PC-3 (cell line): ENCODE measurements at regions not wholly inside any gene's neighbourhood (a gene's known extent, or its start where the extent isn't known, plus 50 kb on each side); places are given as distances from the start of the nearest gene placed in this dataset.
A peak's percentile ranks its signal among the peaks of the same experiment; 100 is the strongest.

Source experiments
- ATAC-seq: fragments of 200-7000 bp; cut with Tn5 transposase; 2 replicates; pipeline ENCODE4 v1.9.1; 2020; ENCODE audit warnings: mild to moderate bottlenecking, moderate library complexity
- BruUV-seq: library from RNA; stranded (reverse); fragments of 400-500 nt; replicated peaks from 2 replicates; lab custom pipeline; 2021; lab: Mats Ljungman, UMichigan
- CTCF ChIA-PET: fragments of 300-600 bp; sonication (Branson Sonifier 250); formaldehyde crosslinking; loops from one replicate; lab custom pipeline; 2022; ENCODE audit warnings: antibody characterized with exemption; lab: Charles Lee
- POLR2A ChIA-PET: fragments of 300-600 bp; sonication (Branson Sonifier 250); formaldehyde crosslinking; loops from one replicate; lab custom pipeline; 2022; ENCODE audit warnings: antibody characterized with exemption; ENCODE audit not compliant: unreplicated experiment; lab: Charles Lee
- DNase-seq: peaks from one replicate; pipeline ENCODE4 v3.0.0-alpha.2; 2015
- H2AFZ ChIP-seq: fragments of 300-600 bp; sonication (generic); 2 replicates; pipeline ENCODE4 v1.6.0; 2016; ENCODE audit warnings: antibody characterized with exemption, low read length
- H3F3A ChIP-seq: fragments of 300-600 bp; sonication (generic); one replicate; pipeline ENCODE4 v1.6.0; 2017; ENCODE audit warnings: antibody characterized with exemption, low read length, control low read depth, mild to moderate bottlenecking; ENCODE audit not compliant: unreplicated experiment
- H3K27ac ChIP-seq: fragments of 300-600 bp; sonication (generic); 2 replicates; pipeline ENCODE4 v1.5.1; 2016; ENCODE audit warnings: mild to moderate bottlenecking, low read length
- H3K27me3 ChIP-seq: fragments of 300-600 bp; sonication (generic); 2 replicates; pipeline ENCODE4 v1.6.1; 2016; ENCODE audit warnings: low read length, mixed read lengths
- H3K36me3 ChIP-seq: fragments of 300-600 bp; sonication (generic); 2 replicates; pipeline ENCODE4 v1.6.1; 2016; ENCODE audit warnings: low read depth, mixed run types, low read length, mixed read lengths
- H3K4me1 ChIP-seq: fragments of 300-600 bp; sonication (generic); 2 replicates; pipeline ENCODE4 v1.5.1; 2016; ENCODE audit warnings: low read length; ENCODE audit not compliant: insufficient read depth
- H3K4me2 ChIP-seq: fragments of 300-600 bp; sonication (generic); 2 replicates; pipeline ENCODE4 v1.6.0; 2016; ENCODE audit warnings: low read length
- H3K4me3 ChIP-seq: fragments of 300-600 bp; sonication (generic); 2 replicates; pipeline ENCODE4 v1.5.1; 2016; ENCODE audit warnings: mild to moderate bottlenecking, low read length, mixed read lengths
- H3K79me2 ChIP-seq: fragments of 300-600 bp; sonication (generic); 2 replicates; pipeline ENCODE4 v1.6.1; 2017; ENCODE audit warnings: low read length, mixed read lengths
- H3K9ac ChIP-seq: fragments of 300-600 bp; sonication (generic); 2 replicates; pipeline ENCODE4 v1.6.0; 2016; ENCODE audit warnings: mild to moderate bottlenecking, low read length
- H3K9me2 ChIP-seq: fragments of 300-600 bp; sonication (generic); replicated peaks from 2 replicates; pipeline ENCODE4 v1.6.1; 2016; ENCODE audit warnings: mixed run types, low read length, mixed read lengths
- H3K9me3 ChIP-seq: fragments of 300-600 bp; sonication (generic); 2 replicates; pipeline ENCODE4 v1.6.1; 2016; ENCODE audit warnings: low read length, mixed read lengths
- H4K20me1 ChIP-seq: fragments of 300-600 bp; sonication (generic); 2 replicates; pipeline ENCODE4 v1.6.1; 2016; ENCODE audit warnings: low read length, mixed read lengths
- CTCF ChIP-seq: fragments of 300-600 bp; sonication (generic); conservative IDR thresholded peaks from 2 replicates; pipeline ENCODE4 v1.5.1; 2017; ENCODE audit warnings: antibody characterized with exemption, low read depth, mild to moderate bottlenecking, low read length
- EZH2 ChIP-seq: fragments of 300-600 bp; sonication (generic); IDR thresholded peaks from one replicate; pipeline ENCODE4 v1.6.1; 2017; ENCODE audit warnings: antibody characterized with exemption, mild to moderate bottlenecking, low read length; ENCODE audit not compliant: unreplicated experiment
- EZH2phosphoT487 ChIP-seq: fragments of 300-600 bp; sonication (generic); IDR thresholded peaks from 2 replicates; pipeline ENCODE4 v1.6.1; 2018; ENCODE audit warnings: mild to moderate bottlenecking, antibody characterized with exemption, low read length, borderline replicate concordance
- intact Hi-C: fragments of 100-400 bp; cut with micrococcal nuclease; formaldehyde crosslinking; loops from 2 replicates; pipeline ENCODE4 v1.9.0; 2023

GRCh38 chr6:142697001-142697335 is 248.0 kb downstream of the HIVEP2 start:
- CTCF ChIA-PET: no interaction called here
- peaks cover 32% of the 10 kb centered on the region for H3K4me1 ChIP-seq
- no peaks in the 10 kb centered on the region for H4K20me1 ChIP-seq
- no peaks in the 10 kb centered on the region for H3F3A ChIP-seq
- H3K9me3 ChIP-seq: no peaks in the 10 kb centered on the region
- no peak overlapping the region for H2AFZ ChIP-seq
- TF ChIP-seq EZH2phosphoT487: no peak
- TF ChIP-seq CTCF: no peak
- TF ChIP-seq EZH2: no peak
- no peaks in the 10 kb centered on the region for H3K36me3 ChIP-seq
- H3K4me3 ChIP-seq: no peak overlapping the region
- no peaks in the 10 kb centered on the region for H3K9me2 ChIP-seq
- ATAC-seq (no peak), DNase-seq (no peak)
- intact Hi-C loops: loop anchor here (5.0 to 10.0 kb wide), 5 partner anchors 148 to 640 kb away; no protein-coding TSS in a partner anchor
- POLR2A ChIA-PET: interaction anchor here (0.6 to 0.7 kb wide), 2 partner anchors 233 to 730 kb away, joined by 3 to 7 read pairs; no protein-coding TSS in a partner anchor
- peak overlapping the region; percentile 85 for H3K27ac ChIP-seq
- no peaks in the 10 kb centered on the region for H3K79me2 ChIP-seq
- H3K9ac ChIP-seq: no peak overlapping the region
- H3K4me2 ChIP-seq: peak overlapping the region; percentile 65
- H3K27me3 ChIP-seq: no peaks in the 10 kb centered on the region
- BruUV-seq: no TSS peak

- POLR2A ChIA-PET: interaction anchor here (0.6 kb wide), 1 partner anchor 224 kb away, joined by 3 read pairs; no protein-coding TSS in a partner anchor
- DNase-seq (no peak), ATAC-seq (no peak)
- Histone ChIP-seq H4K20me1 (no peaks in the 10 kb centered on the region), H3K9me2 (no peaks in the 10 kb centered on the region), H3K4me1 (peaks cover 32% of the 10 kb centered on the region), H3K4me2 (no peak overlapping the region), H3F3A (no peaks in the 10 kb centered on the region), H3K27me3 (no peaks in the 10 kb centered on the region), H3K79me2 (no peaks in the 10 kb centered on the region), H3K9ac (no peak overlapping the region), H3K27ac (no peak overlapping the region), H3K4me3 (no peak overlapping the region), H3K36me3 (no peaks in the 10 kb centered on the region), H3K9me3 (no peaks in the 10 kb centered on the region), H2AFZ (no peak overlapping the region)
- intact Hi-C loops: loop anchor here (5.0 to 10.0 kb wide), 5 partner anchors 147 to 639 kb away; no protein-coding TSS in a partner anchor
- no TSS peak for BruUV-seq
- TF ChIP-seq EZH2phosphoT487 (no peak), CTCF (no peak), EZH2 (no peak)
- CTCF ChIA-PET: no interaction called here
Measured at GRCh38 chr6:142697922-142698321, 247.1 kb downstream of the HIVEP2 start.

- intact Hi-C loops: loop anchor here (5.0 to 10.0 kb wide), 5 partner anchors 146 to 639 kb away; no protein-coding TSS in a partner anchor
- CTCF ChIA-PET: interaction anchor here (0.6 kb wide), 2 partner anchors 57 to 163 kb away, joined by 3 to 4 read pairs; no protein-coding TSS in a partner anchor
- H3K4me3 ChIP-seq: no peak overlapping the region
- ATAC-seq (no peak), DNase-seq (peak; percentile 23)
- H4K20me1 ChIP-seq: no peaks in the 10 kb centered on the region
- no peak; the same call in 1 of the 2 replicates for TF ChIP-seq CTCF
- TF ChIP-seq EZH2phosphoT487: no peak
- TF ChIP-seq EZH2: no peak
- no peaks in the 10 kb centered on the region for H3K9me2 ChIP-seq
- BruUV-seq: no TSS peak
- H3K27me3 ChIP-seq: no peaks in the 10 kb centered on the region
- H3K4me2 ChIP-seq: no peak overlapping the region
- POLR2A ChIA-PET: interaction anchor here (0.6 kb wide), 1 partner anchor 223 kb away, joined by 3 read pairs; no protein-coding TSS in a partner anchor
- no peaks in the 10 kb centered on the region for H3K79me2 ChIP-seq
- H3F3A ChIP-seq: no peaks in the 10 kb centered on the region
- H3K27ac ChIP-seq: no peak overlapping the region
- no peak overlapping the region for H2AFZ ChIP-seq
- H3K9me3 ChIP-seq: no peaks in the 10 kb centered on the region
- no peak overlapping the region for H3K9ac ChIP-seq
- H3K36me3 ChIP-seq: no peaks in the 10 kb centered on the region
- H3K4me1 ChIP-seq: peaks cover 23% of the 10 kb centered on the region
Measured at GRCh38 chr6:142698751-142699150, 246.2 kb downstream of the HIVEP2 start.
